ENCODE measurements at regions not wholly inside any gene's neighbourhood (a gene's known extent, or its start where the extent isn't known, plus 50 kb on each side); places are given as distances from the start of the nearest gene placed in this dataset.

- no peaks in the 10 kb centered on the region for H4K20me1 ChIP-seq (ENCODE audit: insufficient read depth)
- no peak overlapping the region for H3K27ac ChIP-seq
- H3K4me1 ChIP-seq (ENCODE audit: low read depth, poor library complexity, severe bottlenecking): no peaks in the 10 kb centered on the region
- no peak overlapping the region for H3K9ac ChIP-seq
- H3K36me3 ChIP-seq (ENCODE audit: insufficient read depth): no peaks in the 10 kb centered on the region
- no peaks in the 10 kb centered on the region for H3K79me2 ChIP-seq (ENCODE audit: insufficient read depth, low read depth)
- no peak for TF ChIP-seq CTCF (conservative IDR thresholded peaks at IDR 0.05; ENCODE audit: low read depth, low read length)
- H3K4me2 ChIP-seq: no peak overlapping the region
- H2AFZ ChIP-seq (ENCODE audit: low read depth): no peak overlapping the region
- no peak overlapping the region for H3K4me3 ChIP-seq (IDR thresholded peaks at IDR 0.05; ENCODE audit: insufficient read depth, low read depth, low read length)
- H3K27me3 ChIP-seq (ENCODE audit: insufficient read depth, low read depth): no peaks in the 10 kb centered on the region
These were observed 68.6 kb upstream of the CNKSR3 start for GRCh38 chr6:154579046-154579445.

GRCh38 chr6:154579485-154579884, 69.0 kb upstream of the CNKSR3 start:
- no peak overlapping the region for H3K27ac ChIP-seq
- no peak overlapping the region for H3K4me3 ChIP-seq (IDR thresholded peaks at IDR 0.05; ENCODE audit: insufficient read depth, low read depth, low read length)
- no peak overlapping the region for H2AFZ ChIP-seq (ENCODE audit: low read depth)
- no peaks in the 10 kb centered on the region for H3K27me3 ChIP-seq (ENCODE audit: insufficient read depth, low read depth)
- no peaks in the 10 kb centered on the region for H3K4me1 ChIP-seq (ENCODE audit: low read depth, poor library complexity, severe bottlenecking)
- no peak overlapping the region for H3K4me2 ChIP-seq
- no peaks in the 10 kb centered on the region for H4K20me1 ChIP-seq (ENCODE audit: insufficient read depth)
- H3K79me2 ChIP-seq (ENCODE audit: insufficient read depth, low read depth): no peaks in the 10 kb centered on the region
- H3K9ac ChIP-seq: no peak overlapping the region
- no peak for TF ChIP-seq CTCF (conservative IDR thresholded peaks at IDR 0.05; ENCODE audit: low read depth, low read length)
- no peaks in the 10 kb centered on the region for H3K36me3 ChIP-seq (ENCODE audit: insufficient read depth)

- no peak for TF ChIP-seq CTCF (conservative IDR thresholded peaks at IDR 0.05; ENCODE audit: low read depth, low read length)
- Histone ChIP-seq H2AFZ (ENCODE audit: low read depth) (no peak overlapping the region), H3K27ac (no peak overlapping the region), H3K9ac (no peak overlapping the region), H3K79me2 (ENCODE audit: insufficient read depth, low read depth) (no peaks in the 10 kb centered on the region), H4K20me1 (ENCODE audit: insufficient read depth) (no peaks in the 10 kb centered on the region), H3K4me1 (ENCODE audit: low read depth, poor library complexity, severe bottlenecking) (no peaks in the 10 kb centered on the region), H3K27me3 (ENCODE audit: insufficient read depth, low read depth) (no peaks in the 10 kb centered on the region), H3K36me3 (ENCODE audit: insufficient read depth) (no peaks in the 10 kb centered on the region), H3K4me2 (no peak overlapping the region), H3K4me3 (IDR thresholded peaks at IDR 0.05; ENCODE audit: insufficient read depth, low read depth, low read length) (no peak overlapping the region)
These were observed 70.1 kb upstream of the CNKSR3 start for GRCh38 chr6:154580397-154581135.

- Histone ChIP-seq H3K27ac (no peak overlapping the region), H3K9ac (no peak overlapping the region), H3K27me3 (ENCODE audit: insufficient read depth, low read depth) (no peaks in the 10 kb centered on the region), H2AFZ (ENCODE audit: low read depth) (no peak overlapping the region), H3K4me1 (ENCODE audit: low read depth, poor library complexity, severe bottlenecking) (no peaks in the 10 kb centered on the region), H3K36me3 (ENCODE audit: insufficient read depth) (no peaks in the 10 kb centered on the region), H3K4me2 (no peak overlapping the region), H3K4me3 (IDR thresholded peaks at IDR 0.05; ENCODE audit: insufficient read depth, low read depth, low read length) (no peak overlapping the region), H4K20me1 (ENCODE audit: insufficient read depth) (no peaks in the 10 kb centered on the region), H3K79me2 (ENCODE audit: insufficient read depth, low read depth) (no peaks in the 10 kb centered on the region)
- TF ChIP-seq CTCF (conservative IDR thresholded peaks at IDR 0.05; ENCODE audit: low read depth, low read length): no peak
These were observed 72.2 kb upstream of the CNKSR3 start for GRCh38 chr6:154582696-154583095.
